Smooth muscle cell (in vitro differentiated cells): ENCODE measurements at regions not wholly inside any gene's neighbourhood (a gene's known extent, or its start where the extent isn't known, plus 50 kb on each side); places are given as distances from the start of the nearest gene placed in this dataset.

Experiments used
- DNase-seq: peaks from one replicate; lab custom pipeline; 2025; ENCODE audit not compliant: unreplicated experiment; lab: John Stamatoyannopoulos, UW
- H2AFZ ChIP-seq: fragments of 200-600 bp; sonication (generic); 2 replicates; pipeline ENCODE4 v1.6.0; 2016; ENCODE audit warnings: antibody characterized with exemption, low read depth, mild to moderate bottlenecking
- H3F3A ChIP-seq: fragments of 200-600 bp; sonication (generic); 2 replicates; pipeline ENCODE4 v1.6.0; 2017; ENCODE audit warnings: antibody characterized with exemption, low read depth
- H3K27ac ChIP-seq: fragments of 200-600 bp; sonication (generic); 2 replicates; pipeline ENCODE4 v1.5.1; 2016; ENCODE audit warnings: low read depth, mild to moderate bottlenecking
- H3K27me3 ChIP-seq: fragments of 200-600 bp; sonication (generic); 2 replicates; pipeline ENCODE4 v1.6.1; 2016; ENCODE audit warnings: low read depth, mild to moderate bottlenecking
- H3K36me3 ChIP-seq: fragments of 200-600 bp; sonication (generic); 2 replicates; pipeline ENCODE4 v1.5.1; 2016; ENCODE audit warnings: low read depth
- H3K4me1 ChIP-seq: fragments of 200-600 bp; sonication (generic); 2 replicates; pipeline ENCODE4 v1.5.1; 2016; ENCODE audit warnings: low read depth
- H3K4me2 ChIP-seq: fragments of 200-600 bp; sonication (generic); 2 replicates; pipeline ENCODE4 v1.6.0; 2016; ENCODE audit warnings: mild to moderate bottlenecking
- H3K4me3 ChIP-seq: fragments of 200-600 bp; sonication (generic); 2 replicates; pipeline ENCODE4 v1.5.1; 2016; ENCODE audit warnings: mild to moderate bottlenecking
- H3K79me2 ChIP-seq: fragments of 200-600 bp; sonication (generic); 2 replicates; pipeline ENCODE4 v1.6.0; 2016; ENCODE audit warnings: low read depth, mild to moderate bottlenecking
- H3K9ac ChIP-seq: fragments of 200-600 bp; sonication (generic); 2 replicates; pipeline ENCODE4 v1.6.0; 2016; ENCODE audit warnings: low read depth
- H3K9me3 ChIP-seq: fragments of 200-600 bp; sonication (generic); replicated peaks from 2 replicates; pipeline ENCODE4 v1.5.1; 2016; ENCODE audit warnings: low read depth
- H4K20me1 ChIP-seq: fragments of 200-600 bp; sonication (generic); 2 replicates; pipeline ENCODE4 v1.6.0; 2016; ENCODE audit warnings: low read depth
- CTCF ChIP-seq: fragments of 200-600 bp; sonication (generic); IDR thresholded peaks from 2 replicates; pipeline ENCODE4 v1.5.1; 2017; ENCODE audit warnings: borderline replicate concordance, mild to moderate bottlenecking, antibody characterized with exemption; ENCODE audit not compliant: insufficient read depth, poor library complexity, severe bottlenecking
- WGBS: methylation state at CpG from one replicate; pipeline ENCODE4 v1.1.7; 2016; ENCODE audit warnings: low lambda C conversion rate; 5-methylcytosine and 5-hydroxymethylcytosine counted together

DNA sequence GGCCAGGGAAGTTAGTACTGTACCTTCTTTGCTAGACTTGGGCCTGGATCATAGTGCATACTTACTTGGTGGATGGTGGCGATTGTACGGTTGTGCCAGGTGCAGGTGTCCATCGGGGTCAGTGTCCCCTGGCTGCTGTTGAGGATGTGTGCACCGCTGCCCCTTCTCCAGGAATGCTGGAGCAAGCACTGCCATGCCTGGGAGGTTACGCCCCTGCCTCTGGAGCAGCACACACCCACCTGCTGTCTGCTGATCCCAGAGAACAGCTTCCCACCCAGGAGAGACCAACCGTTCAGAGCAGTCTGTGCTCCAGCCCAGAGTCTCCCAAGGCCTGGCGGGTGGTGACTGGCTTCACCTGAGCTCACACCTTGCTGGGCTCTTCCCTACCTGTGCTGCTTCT, 286.8 kb upstream of the HS6ST1 start:
- DNase-seq = no peak
- Histone ChIP-seq H3K79me2 (no peaks in the 10 kb centered on the region), H3K36me3 (no peaks in the 10 kb centered on the region), H3K9ac (no peak overlapping the region), H2AFZ (no peak overlapping the region), H3K27me3 (no peaks in the 10 kb centered on the region), H3F3A (no peaks in the 10 kb centered on the region), H3K27ac (no peak overlapping the region), H3K9me3 (no peaks in the 10 kb centered on the region), H3K4me1 (no peaks in the 10 kb centered on the region), H3K4me2 (no peak overlapping the region), H4K20me1 (no peaks in the 10 kb centered on the region), H3K4me3 (no peak overlapping the region)
- WGBS = 91% methylated on average over 7 of the region's 7 CpGs
- no peak for TF ChIP-seq CTCF

DNA sequence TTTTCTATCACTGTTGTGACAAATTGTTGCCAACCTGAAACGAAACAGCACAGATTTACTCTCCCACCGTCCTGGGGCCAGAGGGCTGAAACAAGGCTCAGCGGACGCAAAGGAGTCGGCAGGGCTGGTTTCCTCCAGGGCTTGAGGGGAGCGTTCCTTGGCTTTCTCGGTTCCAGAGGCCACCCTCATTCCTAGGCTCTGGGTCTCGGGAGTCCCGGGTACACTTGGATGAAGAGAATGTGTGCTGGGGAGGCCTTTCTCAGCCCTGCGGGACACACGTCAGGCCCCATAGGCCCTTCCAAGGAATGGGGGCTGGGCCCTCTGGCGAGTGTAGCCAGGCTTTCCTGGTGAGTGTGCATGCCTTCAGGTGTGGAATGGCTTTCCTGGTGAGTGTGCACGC, 287.3 kb upstream of the HS6ST1 start:
- no peaks in the 10 kb centered on the region for H4K20me1 ChIP-seq
- H3K4me3 ChIP-seq = no peak overlapping the region
- H2AFZ ChIP-seq = no peak overlapping the region
- H3K79me2 ChIP-seq = no peaks in the 10 kb centered on the region
- H3K9me3 ChIP-seq = no peaks in the 10 kb centered on the region
- H3K36me3 ChIP-seq = no peaks in the 10 kb centered on the region
- H3K9ac ChIP-seq = no peak overlapping the region
- DNase-seq = no peak
- no peak overlapping the region for H3K27ac ChIP-seq
- WGBS = 95% methylated on average over 13 of the region's 13 CpGs
- H3K4me1 ChIP-seq = no peaks in the 10 kb centered on the region
- no peak for TF ChIP-seq CTCF
- no peak overlapping the region for H3K4me2 ChIP-seq
- H3K27me3 ChIP-seq = no peaks in the 10 kb centered on the region
- H3F3A ChIP-seq = no peaks in the 10 kb centered on the region

- Histone ChIP-seq H3K4me1 (no peaks in the 10 kb centered on the region), H3F3A (no peaks in the 10 kb centered on the region), H3K79me2 (no peaks in the 10 kb centered on the region), H3K27ac (no peak overlapping the region), H4K20me1 (no peaks in the 10 kb centered on the region), H3K36me3 (no peaks in the 10 kb centered on the region), H3K9ac (no peak overlapping the region), H2AFZ (no peak overlapping the region), H3K27me3 (no peaks in the 10 kb centered on the region), H3K9me3 (no peaks in the 10 kb centered on the region), H3K4me2 (no peak overlapping the region), H3K4me3 (no peak overlapping the region)
- 89% methylated on average over 6 of the region's 6 CpGs for WGBS
- no peak for DNase-seq
- no peak for TF ChIP-seq CTCF
These were observed 288.2 kb upstream of the HS6ST1 start for GRCh38 chr2:128606837-128607236.

- no peak for DNase-seq
- Histone ChIP-seq H3K79me2 (no peaks in the 10 kb centered on the region), H3K36me3 (no peaks in the 10 kb centered on the region), H3F3A (no peaks in the 10 kb centered on the region), H3K9ac (no peak overlapping the region), H3K27me3 (no peaks in the 10 kb centered on the region), H3K4me3 (no peak overlapping the region), H3K4me1 (no peaks in the 10 kb centered on the region), H3K4me2 (no peak overlapping the region), H2AFZ (no peak overlapping the region), H3K27ac (no peak overlapping the region), H3K9me3 (no peaks in the 10 kb centered on the region), H4K20me1 (no peaks in the 10 kb centered on the region)
- 92% methylated on average over 9 of the region's 9 CpGs for WGBS
- no peak for TF ChIP-seq CTCF
These were observed 288.8 kb upstream of the HS6ST1 start for GRCh38 chr2:128607440-128607839.
